Loucy (cell line): ENCODE measurements at regions not wholly inside any gene's neighbourhood (a gene's known extent, or its start where the extent isn't known, plus 50 kb on each side); places are given as distances from the start of the nearest gene placed in this dataset.
"Not testable (repeated sequence)": the region's sequence is repeated elsewhere in the genome, so short reads cannot be mapped to it uniquely, and the experiment has no call there.

ENCODE experiments used
- H2AFZ ChIP-seq: fragments of 200-600 bp; sonication (generic); 2 replicates; pipeline ENCODE4 v1.6.0; 2016; ENCODE audit warnings: antibody characterized with exemption, mild to moderate bottlenecking, low read length, moderate library complexity
- H3F3A ChIP-seq: fragments of 200-600 bp; 2 replicates; pipeline ENCODE4 v1.6.0; 2016; ENCODE audit warnings: antibody characterized with exemption, low read depth, mild to moderate bottlenecking
- H3K27me3 ChIP-seq: fragments of 200-600 bp; sonication (generic); 2 replicates; pipeline ENCODE4 v1.6.1; 2014; ENCODE audit warnings: low read length, mild to moderate bottlenecking; ENCODE audit not compliant: insufficient read depth, poor library complexity, severe bottlenecking
- H3K36me3 ChIP-seq: fragments of 200-600 bp; sonication (generic); 2 replicates; pipeline ENCODE4 v1.6.1; 2016; ENCODE audit warnings: low read length; ENCODE audit not compliant: insufficient read depth
- H3K4me1 ChIP-seq: fragments of 200-600 bp; sonication (generic); 2 replicates; pipeline ENCODE4 v1.5.1; 2014; ENCODE audit warnings: low read length, mild to moderate bottlenecking; ENCODE audit not compliant: insufficient read depth, poor library complexity, severe bottlenecking
- H3K4me2 ChIP-seq: fragments of 200-600 bp; sonication (generic); 2 replicates; pipeline ENCODE4 v1.6.0; 2014; ENCODE audit warnings: antibody characterized with exemption, low read length, low read depth, mild to moderate bottlenecking; ENCODE audit not compliant: poor library complexity, severe bottlenecking
- H3K4me3 ChIP-seq: fragments of 200-600 bp; sonication (generic); 2 replicates; pipeline ENCODE4 v1.5.1; 2014; ENCODE audit warnings: low read length, mild to moderate bottlenecking, mixed read lengths; ENCODE audit not compliant: poor library complexity, severe bottlenecking
- H3K79me2 ChIP-seq: fragments of 200-600 bp; sonication (generic); 2 replicates; pipeline ENCODE4 v1.6.1; 2014; ENCODE audit warnings: low read length; ENCODE audit not compliant: insufficient read depth
- H3K9ac ChIP-seq: fragments of 200-600 bp; sonication (generic); 2 replicates; pipeline ENCODE4 v1.6.0; 2014; ENCODE audit warnings: mild to moderate bottlenecking, low read depth, low read length, moderate library complexity; ENCODE audit not compliant: poor library complexity, severe bottlenecking
- H3K9me2 ChIP-seq: fragments of 200-600 bp; sonication (generic); replicated peaks from 2 replicates; pipeline ENCODE4 v1.6.1; 2016; ENCODE audit warnings: low read depth, low read length, mixed read lengths
- H3K9me3 ChIP-seq: fragments of 200-600 bp; sonication (generic); 2 replicates; pipeline ENCODE4 v1.6.1; 2014; ENCODE audit warnings: mild to moderate bottlenecking, antibody characterized with exemption, low read length, low read depth; ENCODE audit not compliant: insufficient read depth
- H4K20me1 ChIP-seq: fragments of 200-600 bp; sonication (generic); 2 replicates; pipeline ENCODE4 v1.6.0; 2014; ENCODE audit warnings: antibody characterized with exemption, low read length, mild to moderate bottlenecking; ENCODE audit not compliant: insufficient read depth, poor library complexity, severe bottlenecking

- not testable (repeated sequence) for H4K20me1 ChIP-seq, H3K4me1 ChIP-seq, H3K9me2 ChIP-seq, H3K79me2 ChIP-seq, H3K9ac ChIP-seq, H3K9me3 ChIP-seq, H3K36me3 ChIP-seq, H3K27me3 ChIP-seq, H3K4me3 ChIP-seq, H2AFZ ChIP-seq, H3F3A ChIP-seq, H3K4me2 ChIP-seq
Observed at GRCh38 chr21:5067326-5068048, 5453.9 kb upstream of the TPTE start.

- not testable (repeated sequence) for H3K9me2 ChIP-seq, H4K20me1 ChIP-seq, H3K9ac ChIP-seq, H2AFZ ChIP-seq, H3K79me2 ChIP-seq, H3F3A ChIP-seq, H3K36me3 ChIP-seq, H3K4me1 ChIP-seq, H3K27me3 ChIP-seq, H3K4me3 ChIP-seq, H3K4me2 ChIP-seq, H3K9me3 ChIP-seq
Observed at GRCh38 chr21:5068649-5069048, 5452.7 kb upstream of the TPTE start.

GRCh38 chr21:5071180-5071579, 5450.2 kb upstream of the TPTE start:
- not testable (repeated sequence) for H3K9me3 ChIP-seq, H2AFZ ChIP-seq, H3K4me2 ChIP-seq, H3K27me3 ChIP-seq, H3K79me2 ChIP-seq, H3K9me2 ChIP-seq, H3F3A ChIP-seq, H4K20me1 ChIP-seq, H3K4me3 ChIP-seq, H3K36me3 ChIP-seq, H3K9ac ChIP-seq, H3K4me1 ChIP-seq

- H3K4me3 ChIP-seq, H4K20me1 ChIP-seq, H3K27me3 ChIP-seq, H3K4me1 ChIP-seq, H3K9me2 ChIP-seq, H3K9ac ChIP-seq, H3F3A ChIP-seq, H3K36me3 ChIP-seq, H3K79me2 ChIP-seq, H2AFZ ChIP-seq, H3K4me2 ChIP-seq, H3K9me3 ChIP-seq: not testable (repeated sequence)
Observed at GRCh38 chr21:5076854-5077253, 5444.5 kb upstream of the TPTE start.

- not testable (repeated sequence) for H3K4me3 ChIP-seq
Observed at GRCh38 chr21:5079361-5079760, 5442.0 kb upstream of the TPTE start.

GRCh38 chr21:5080015-5080414, 5441.4 kb upstream of the TPTE start:
- H3K4me2 ChIP-seq, H3K27me3 ChIP-seq, H2AFZ ChIP-seq, H3K79me2 ChIP-seq, H4K20me1 ChIP-seq, H3K36me3 ChIP-seq, H3K4me3 ChIP-seq, H3K9me2 ChIP-seq, H3K4me1 ChIP-seq, H3F3A ChIP-seq, H3K9me3 ChIP-seq, H3K9ac ChIP-seq: not testable (repeated sequence)

More at GRCh38 chr21:5079361-5079760, 5442.0 kb upstream of the TPTE start:
- H3K27me3 ChIP-seq, H3K79me2 ChIP-seq, H3K4me2 ChIP-seq, H2AFZ ChIP-seq, H3K9me2 ChIP-seq, H3F3A ChIP-seq, H3K9ac ChIP-seq, H4K20me1 ChIP-seq, H3K4me1 ChIP-seq, H3K36me3 ChIP-seq, H3K9me3 ChIP-seq: not testable (repeated sequence)

- H3K79me2 ChIP-seq, H3K9me2 ChIP-seq, H3K9ac ChIP-seq, H3K9me3 ChIP-seq, H3K27me3 ChIP-seq, H3K4me3 ChIP-seq, H3K4me1 ChIP-seq, H4K20me1 ChIP-seq, H3F3A ChIP-seq, H2AFZ ChIP-seq, H3K4me2 ChIP-seq, H3K36me3 ChIP-seq: not testable (repeated sequence)
Observed at GRCh38 chr21:5084246-5084645, 5437.1 kb upstream of the TPTE start.
